GM18499 (cell line): ENCODE measurements at regions not wholly inside any gene's neighbourhood (a gene's known extent, or its start where the extent isn't known, plus 50 kb on each side); places are given as distances from the start of the nearest gene placed in this dataset.
"Not testable (repeated sequence)": the region's sequence is repeated elsewhere in the genome, so short reads cannot be mapped to it uniquely, and the experiment has no call there.

Source experiments
- ATAC-seq: cut with Tn5 transposase; IDR thresholded peaks from one replicate; pipeline ENCODE4 v1.9.1; 2021; ENCODE audit warnings: moderate number of reproducible peaks; ENCODE audit not compliant: insufficient read depth, unreplicated experiment

DNA sequence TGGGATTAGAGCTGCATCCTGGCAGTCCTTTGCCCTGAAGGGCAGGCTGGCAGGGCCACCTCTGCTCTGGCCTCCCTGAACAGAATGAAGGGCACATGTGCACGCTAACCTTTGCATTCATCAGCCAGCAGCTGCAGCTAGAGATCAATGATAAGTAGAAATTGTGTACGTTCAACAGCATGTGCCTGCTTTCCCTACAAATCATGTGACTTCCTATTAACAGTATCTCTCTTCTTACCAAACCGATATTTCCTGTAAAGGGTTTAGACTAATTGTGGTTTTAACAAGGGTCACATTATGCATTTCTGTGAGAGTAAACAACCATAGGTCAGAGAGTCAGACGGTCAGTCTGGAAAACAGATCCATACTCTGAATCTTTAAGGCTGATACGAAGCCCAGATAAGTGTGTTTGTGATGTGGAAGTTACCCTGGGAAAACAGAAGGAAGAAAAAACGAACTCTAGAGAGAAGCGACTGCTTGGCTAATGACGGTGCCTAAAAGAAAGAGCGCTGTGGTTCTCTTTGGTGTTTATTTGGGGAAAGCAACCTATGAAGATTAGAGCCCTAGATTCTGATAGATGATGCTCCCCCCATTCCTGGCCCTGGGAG is 219.4 kb downstream of the MAF start:
- no peak for ATAC-seq

- no peak for ATAC-seq
Observed at GRCh38 chr16:79379095-79379494, 221.4 kb downstream of the MAF start.

DNA sequence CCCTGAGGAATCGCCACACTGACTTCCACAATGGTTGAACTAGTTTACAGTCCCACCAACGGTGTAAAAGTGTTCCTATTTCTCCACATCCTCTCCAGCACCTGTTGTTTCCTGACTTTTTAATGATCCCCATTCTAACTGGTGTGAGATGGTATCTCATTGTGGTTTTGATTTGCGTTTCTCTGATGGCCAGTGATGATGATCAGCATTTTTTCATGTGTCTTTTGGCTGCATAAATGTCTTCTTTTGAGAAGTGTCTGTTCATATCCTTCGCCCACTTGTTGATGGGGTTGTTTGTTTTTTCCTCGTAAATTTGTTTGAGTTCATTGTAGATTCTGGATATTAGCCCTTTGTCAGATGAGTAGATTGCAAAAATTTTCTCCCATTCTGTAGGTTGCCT is 223.5 kb downstream of the MAF start:
- ATAC-seq: not testable (repeated sequence)

DNA sequence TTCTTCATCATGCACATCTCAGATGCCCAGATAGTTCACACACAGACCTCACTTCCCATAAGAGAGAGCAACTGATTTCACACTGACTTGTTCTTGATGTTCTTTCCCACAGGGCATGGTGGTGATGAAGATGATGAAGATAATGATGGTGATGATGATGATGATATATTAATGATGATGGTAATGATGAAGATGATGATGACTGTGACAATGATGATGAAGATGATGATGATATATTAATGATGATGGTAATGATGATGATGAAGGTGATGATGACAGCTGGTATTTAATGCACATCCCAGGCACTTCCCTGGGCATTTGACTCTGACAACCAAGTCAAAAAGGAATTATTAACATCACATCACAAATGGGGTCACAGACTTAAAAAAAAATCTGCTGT is 225.2 kb downstream of the MAF start:
- no peak for ATAC-seq

DNA sequence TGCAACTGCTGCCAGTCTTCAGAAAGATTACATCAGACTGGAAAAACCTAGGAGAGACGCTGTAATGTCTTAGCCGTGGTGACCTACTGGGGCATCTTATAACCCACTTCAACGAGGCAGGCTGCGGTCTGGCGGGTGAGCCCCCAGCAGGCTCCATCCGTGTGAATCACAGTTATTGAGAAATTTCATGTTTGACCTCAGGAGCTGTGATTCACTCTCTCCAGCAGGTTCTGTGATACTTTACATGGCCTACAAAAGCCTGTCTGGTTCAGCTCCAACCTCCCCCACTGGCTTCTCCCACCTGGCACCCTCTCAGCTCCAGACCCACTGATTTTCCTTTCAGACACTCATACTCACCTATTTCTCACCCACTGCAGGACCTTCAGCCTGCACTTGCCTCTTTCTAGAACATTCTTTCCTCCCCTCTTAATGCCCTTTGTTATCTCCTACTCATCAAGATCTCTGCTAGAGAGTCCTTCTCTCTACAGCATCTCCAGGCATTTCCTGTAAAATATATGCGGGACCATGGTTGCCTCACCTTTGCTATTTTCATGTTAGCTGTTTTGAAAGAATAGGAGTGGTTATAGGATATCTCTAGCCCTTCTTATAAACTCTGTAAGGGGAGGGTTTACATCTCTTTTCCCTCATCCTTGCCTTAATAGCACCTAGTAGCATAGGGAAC is 227.9 kb downstream of the MAF start:
- no peak for ATAC-seq

- no peak for ATAC-seq
Observed at GRCh38 chr16:79370736-79371135, 229.8 kb downstream of the MAF start.

DNA sequence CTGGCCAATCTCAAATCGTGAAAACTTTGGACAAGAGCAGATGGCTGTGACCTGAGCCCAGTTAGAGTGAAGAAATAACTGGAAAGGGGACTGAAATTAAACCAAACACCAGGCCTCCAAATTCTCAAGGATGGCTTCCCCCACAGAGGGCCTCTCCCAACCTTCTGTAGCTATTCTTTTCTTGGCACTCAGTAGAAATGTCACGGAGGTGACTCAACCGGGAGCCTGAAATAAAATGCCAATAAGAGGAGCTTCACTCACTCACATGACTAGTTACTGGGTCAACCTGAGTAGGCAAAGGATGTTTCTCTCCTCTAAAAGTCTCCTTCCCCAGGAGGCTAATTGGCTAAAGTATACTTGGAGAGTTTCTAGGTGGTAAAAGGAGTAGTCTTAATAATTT is 230.7 kb downstream of the MAF start:
- no peak for ATAC-seq

DNA sequence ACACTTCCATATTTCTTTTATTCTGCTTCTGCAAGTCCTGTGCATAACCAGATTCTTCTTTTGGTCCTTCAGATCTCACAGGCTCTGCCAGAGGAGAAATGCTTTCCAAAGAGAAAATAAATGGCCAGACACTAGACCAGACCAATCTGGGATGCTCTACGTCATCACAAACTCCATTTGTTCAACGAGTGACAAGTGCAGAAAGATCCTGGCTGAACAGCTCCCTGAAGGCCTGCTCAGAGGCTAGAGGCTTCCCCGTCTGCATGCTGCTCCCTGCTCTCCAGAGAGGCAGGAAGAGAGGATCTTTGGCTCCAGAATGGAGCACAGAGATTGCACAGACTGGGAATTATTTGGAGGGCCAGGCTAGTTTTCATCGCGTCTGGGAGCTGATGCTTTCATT is 232.7 kb downstream of the MAF start:
- no peak for ATAC-seq

GRCh38 chr16:79366635-79367034 is 233.9 kb downstream of the MAF start:
- no peak for ATAC-seq

GRCh38 chr16:79365702-79366101 is 234.8 kb downstream of the MAF start:
- no peak for ATAC-seq

DNA sequence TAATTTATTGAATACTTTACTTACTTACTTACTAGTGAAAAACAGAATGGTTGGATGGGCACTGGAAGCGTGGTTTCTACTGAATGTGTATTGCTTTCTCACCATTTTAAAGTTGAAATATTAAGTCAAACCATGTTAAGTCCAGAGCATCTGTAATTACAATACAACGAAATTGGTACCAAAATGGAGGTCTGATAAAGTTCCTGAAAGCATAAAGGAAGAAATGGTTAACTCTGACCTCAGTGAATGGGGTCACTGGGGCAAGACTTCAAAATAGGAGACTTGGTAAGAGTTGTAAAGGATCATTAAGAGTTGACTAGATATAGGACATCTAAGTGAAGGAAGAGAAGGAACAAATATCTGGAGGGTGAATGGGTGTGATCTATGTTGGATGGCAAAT is 237.1 kb downstream of the MAF start:
- ATAC-seq: no peak

GRCh38 chr16:79363035-79363434 is 237.5 kb downstream of the MAF start:
- no peak for ATAC-seq

GRCh38 chr16:79362300-79362970 is 238.1 kb downstream of the MAF start:
- no peak for ATAC-seq

GRCh38 chr16:79361132-79361751 is 239.3 kb downstream of the MAF start:
- ATAC-seq: no peak

DNA sequence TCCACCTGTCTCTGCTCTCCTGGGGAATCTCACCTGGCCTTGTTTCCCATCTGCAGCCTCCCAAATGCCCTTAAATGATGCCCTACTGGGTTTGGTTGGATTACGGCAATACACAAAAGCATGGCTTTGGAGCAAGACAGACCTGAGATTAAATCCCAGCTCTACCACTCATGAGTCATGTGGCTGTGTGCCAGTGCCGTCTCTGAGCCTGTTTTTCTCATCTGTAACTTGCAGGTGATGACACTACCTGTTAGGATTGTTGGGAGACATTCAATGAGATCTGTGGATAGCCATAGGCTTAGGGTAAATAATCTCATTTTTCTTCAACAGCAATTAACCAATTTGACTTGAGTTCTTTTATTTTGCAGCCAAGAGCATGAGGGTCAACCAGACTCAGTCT is 240.3 kb downstream of the MAF start:
- no peak for ATAC-seq

DNA sequence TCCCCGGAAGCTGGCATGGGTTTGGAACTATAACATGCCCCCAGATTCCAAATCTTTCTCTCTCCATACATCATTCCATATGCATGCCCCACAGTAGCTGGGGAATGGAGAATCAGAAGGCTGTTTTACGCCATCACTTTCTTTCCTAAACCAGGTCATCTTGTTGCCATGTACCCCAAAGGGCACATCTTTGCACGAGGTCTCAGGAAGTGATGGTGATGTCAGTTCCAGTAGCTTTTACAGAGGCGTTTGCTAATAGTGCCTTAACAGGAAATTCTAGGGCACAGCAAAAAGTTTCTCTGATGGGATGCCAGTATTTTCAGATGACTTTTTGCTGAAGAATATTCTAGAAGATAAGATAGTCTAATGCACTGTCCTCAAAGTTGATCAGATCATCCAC is 241.5 kb downstream of the MAF start:
- ATAC-seq: no peak

- ATAC-seq: no peak
Observed at GRCh38 chr16:79358188-79358587, 242.3 kb downstream of the MAF start.

DNA sequence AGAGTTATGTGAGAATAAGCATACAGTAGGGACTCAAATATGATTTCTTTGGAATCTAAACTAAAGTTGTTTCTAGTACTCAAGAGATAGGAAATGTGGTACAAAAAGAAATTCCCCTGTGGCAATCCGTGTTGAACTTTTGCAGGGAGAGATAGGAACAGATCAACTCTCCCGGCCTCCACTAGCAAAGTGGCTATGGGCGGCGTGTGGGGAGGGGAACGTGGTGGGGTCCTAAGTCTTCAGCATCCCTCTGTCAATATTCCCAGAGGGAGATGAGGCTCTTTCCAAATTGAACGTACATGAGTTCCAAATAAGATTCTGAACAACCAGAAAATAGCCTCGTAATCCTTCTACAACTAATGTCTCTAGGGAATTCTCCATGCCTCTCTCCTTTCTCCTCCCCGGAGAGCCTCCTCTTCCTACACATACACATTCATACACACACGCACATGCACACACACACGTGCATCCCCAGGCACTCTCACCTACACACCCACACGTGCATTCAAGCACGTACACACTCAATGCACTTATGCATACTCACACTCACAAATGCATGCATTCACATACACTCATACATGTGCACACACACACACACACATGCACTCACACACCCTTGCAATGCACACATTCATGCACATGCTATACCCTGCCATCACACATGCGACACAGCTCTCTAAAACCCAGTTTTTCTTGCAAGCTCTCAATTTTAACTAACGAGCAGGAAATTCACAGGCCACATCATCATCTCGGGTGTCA is 244.8 kb downstream of the MAF start:
- no peak for ATAC-seq

GRCh38 chr16:79351927-79352326 is 248.6 kb downstream of the MAF start:
- ATAC-seq: no peak

DNA sequence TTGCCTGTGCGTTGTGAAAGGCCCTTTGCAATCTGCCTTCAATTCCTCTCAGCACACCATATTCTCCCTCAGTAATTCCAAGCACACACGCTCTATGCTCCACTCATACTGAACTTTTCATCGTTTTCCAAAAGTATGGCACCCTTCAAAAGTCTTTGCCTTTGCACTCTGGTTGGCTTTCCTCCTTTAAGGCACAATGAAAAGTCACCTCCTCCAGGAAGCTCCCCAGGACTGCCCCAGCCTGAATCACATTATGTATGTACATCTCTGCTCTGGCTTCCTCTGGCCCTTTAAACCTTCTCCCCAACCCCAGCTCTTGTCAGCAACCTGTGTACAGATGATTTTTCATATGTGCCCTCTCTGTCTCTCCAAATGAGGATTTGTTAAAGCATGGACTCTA is 250.7 kb downstream of the MAF start:
- ATAC-seq: no peak
